CD4-positive, alpha-beta memory T cell (primary cell): ENCODE measurements at regions not wholly inside any gene's neighbourhood (a gene's known extent, or its start where the extent isn't known, plus 50 kb on each side); places are given as distances from the start of the nearest gene placed in this dataset.

ENCODE experiments used
- CTCF ChIA-PET: fragments of 350-600 bp; sonication (Branson Sonifier 250); formaldehyde crosslinking; loops from one replicate; lab custom pipeline; 2021; ENCODE audit warnings: inconsistent platforms; ENCODE audit not compliant: partially characterized antibody; lab: Charles Lee
- POLR2A ChIA-PET: fragments of 350-600 bp; sonication (Branson Sonifier 250); formaldehyde crosslinking; loops from one replicate; lab custom pipeline; 2021; ENCODE audit not compliant: partially characterized antibody; lab: Charles Lee
- DNase-seq, 5 donors: peaks; one replicate each; pipeline versions ENCODE4 v3.0.0 to v3.0.0-alpha.2; 2020 to 2022; ENCODE audit warnings: mixed read lengths in 1 of 5
- H3K27ac ChIP-seq: one replicate; pipeline ENCODE4 v1.7.0; 2013; ENCODE audit warnings: low read depth, low read length
- H3K27me3 ChIP-seq: 2 replicates; pipeline ENCODE4 v1.7.0; 2013; ENCODE audit warnings: mild to moderate bottlenecking, low read length, moderate library complexity; ENCODE audit not compliant: insufficient read depth
- H3K36me3 ChIP-seq: 2 replicates; pipeline ENCODE4 v1.7.0; 2013; ENCODE audit warnings: mild to moderate bottlenecking, low read length, moderate library complexity; ENCODE audit not compliant: insufficient read depth
- H3K4me1 ChIP-seq: 2 replicates; pipeline ENCODE4 v1.7.0; 2013; ENCODE audit warnings: mild to moderate bottlenecking, low read length, moderate library complexity; ENCODE audit not compliant: insufficient read depth
- H3K4me3 ChIP-seq, 2 donors: one replicate each; pipeline ENCODE4 v1.7.0; 2013; ENCODE audit warnings: low read length in 2 of 2, mild to moderate bottlenecking in 1 of 2
- H3K9me3 ChIP-seq, 2 donors: one replicate each; pipeline ENCODE4 v1.7.0; 2013; ENCODE audit warnings: low read length in 2 of 2, control low read depth in 1 of 2; ENCODE audit not compliant: control insufficient read depth in 1 of 2
- H3K27ac Mint-ChIP-seq, 7 donors: one replicate each; pipeline ENCODE4 v1.8.0; 2020 to 2021; ENCODE audit warnings: mixed read lengths in 7 of 7, mild to moderate bottlenecking in 6 of 7, inconsistent platforms in 3 of 7, moderate library complexity in 3 of 7
- H3K27me3 Mint-ChIP-seq, 2 donors: one replicate each; pipeline ENCODE4 v1.8.0; 2020 to 2021; ENCODE audit warnings: mixed read lengths in 2 of 2
- H3K36me3 Mint-ChIP-seq, 2 donors: one replicate each; pipeline ENCODE4 v1.8.0; 2020 to 2021; ENCODE audit warnings: mixed read lengths in 2 of 2, inconsistent platforms in 1 of 2, mild to moderate bottlenecking in 1 of 2
- H3K4me1 Mint-ChIP-seq, 4 donors: one replicate each; pipeline ENCODE4 v1.8.0; 2020 to 2021; ENCODE audit warnings: mixed read lengths in 4 of 4, mild to moderate bottlenecking in 1 of 4
- H3K4me3 Mint-ChIP-seq, 8 donors: one replicate each; pipeline ENCODE4 v1.8.0; 2020 to 2021; ENCODE audit warnings: mixed read lengths in 8 of 8, mild to moderate bottlenecking in 7 of 8, moderate library complexity in 6 of 8, inconsistent platforms in 3 of 8
- H3K9me3 Mint-ChIP-seq, 8 donors: one replicate each; pipeline ENCODE4 v1.8.0; 2020 to 2021; ENCODE audit warnings: mixed read lengths in 8 of 8, mild to moderate bottlenecking in 5 of 8, inconsistent platforms in 3 of 8, moderate library complexity in 1 of 8
- intact Hi-C: fragments of 100-400 bp; cut with micrococcal nuclease; formaldehyde crosslinking; loops from one replicate; pipeline ENCODE4 v1.15.1; 2023

GRCh38 chr5:82413302-82414040 is 135.3 kb upstream of the RPS23 start:
- H3K27ac ChIP-seq, result no peak overlapping the region
- CTCF ChIA-PET, result no interaction called here
- Mint-ChIP-seq H3K36me3 (no peaks in the 10 kb centered on the region), H3K27me3 (no peaks in the 10 kb centered on the region), H3K4me3 (no peak overlapping the region), H3K27ac (no peak overlapping the region), H3K4me1 (no peaks in the 10 kb centered on the region), H3K9me3 (no peaks in the 10 kb centered on the region)
- no peaks in the 10 kb centered on the region for H3K27me3 ChIP-seq
- no peaks in the 10 kb centered on the region for H3K9me3 ChIP-seq
- intact Hi-C loops, result no loop called here
- DNase-seq, result no peak
- H3K4me1 ChIP-seq, result no peaks in the 10 kb centered on the region
- no peaks in the 10 kb centered on the region for H3K36me3 ChIP-seq
- POLR2A ChIA-PET, result no interaction called here
- no peak overlapping the region for H3K4me3 ChIP-seq

DNA sequence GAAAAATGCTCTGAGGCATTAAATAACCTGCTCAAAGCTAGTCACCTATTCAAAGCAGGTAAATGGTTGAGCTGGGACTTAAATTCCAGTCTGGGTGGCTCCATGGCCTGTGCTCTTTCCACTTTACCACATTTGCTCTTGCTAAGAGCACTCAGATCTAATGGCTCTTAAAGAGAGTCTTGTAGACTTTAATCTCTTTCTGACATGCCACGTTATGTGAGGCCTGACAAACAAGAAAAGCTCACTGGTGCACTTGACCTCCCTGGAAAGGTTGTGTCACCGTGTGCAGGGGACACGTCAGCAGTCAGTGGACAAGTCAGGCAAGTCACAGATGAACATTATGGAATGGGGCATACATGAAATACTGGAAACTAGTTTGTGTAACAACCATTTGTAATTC is 129.9 kb upstream of the RPS23 start:
- Mint-ChIP-seq H3K4me3 (no peak overlapping the region), H3K9me3 (peaks cover 0 to 11% (median 6%) of the 10 kb centered on the region in 8 donors), H3K27me3 (no peaks in the 10 kb centered on the region), H3K4me1 (no peaks in the 10 kb centered on the region), H3K27ac (peak overlapping the region in 1 of 7 donors; percentile 33), H3K36me3 (no peaks in the 10 kb centered on the region)
- Histone ChIP-seq H3K27ac (no peak overlapping the region), H3K4me1 (no peaks in the 10 kb centered on the region), H3K36me3 (no peaks in the 10 kb centered on the region), H3K9me3 (peaks cover 0 to 5% of the 10 kb centered on the region in 2 donors), H3K4me3 (no peak overlapping the region), H3K27me3 (no peaks in the 10 kb centered on the region)
- DNase-seq, result no peak
- ChIA-PET CTCF (no interaction called here), POLR2A (no interaction called here)
- intact Hi-C loops, result no loop called here

DNA sequence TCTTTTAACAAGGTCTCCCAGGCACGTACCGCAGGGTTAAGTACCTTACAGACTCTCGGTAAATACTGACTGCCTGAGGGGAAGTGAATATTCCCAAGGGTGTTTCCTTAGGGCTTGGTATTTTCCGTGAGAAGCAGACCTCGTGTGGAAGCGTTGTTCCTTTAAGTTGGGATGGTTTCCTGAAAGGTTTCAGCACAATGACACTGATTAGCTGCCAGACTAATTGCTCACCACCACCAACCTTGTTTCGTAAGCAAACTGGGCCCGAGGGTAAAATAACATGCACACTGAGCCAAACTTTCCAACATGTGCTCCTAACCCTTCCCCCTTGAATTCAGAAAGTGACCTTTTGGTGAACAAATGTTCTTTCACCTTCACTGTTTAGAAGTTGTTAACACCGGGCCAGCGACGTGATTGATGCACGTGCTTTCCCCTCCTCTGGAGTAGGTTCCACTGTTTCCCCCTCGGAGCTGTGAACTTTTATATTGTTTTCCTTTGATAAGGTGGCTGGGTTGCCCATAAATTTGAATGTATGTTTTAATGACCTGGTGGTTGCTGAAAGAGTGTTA is 128.1 kb upstream of the RPS23 start:
- Mint-ChIP-seq H3K4me3 (no peak overlapping the region), H3K36me3 (no peaks in the 10 kb centered on the region), H3K4me1 (no peaks in the 10 kb centered on the region), H3K27me3 (peaks cover 0 to 2% of the 10 kb centered on the region in 2 donors), H3K27ac (no peak overlapping the region), H3K9me3 (peaks cover 3 to 11% (median 6%) of the 10 kb centered on the region in 8 donors)
- intact Hi-C loops, result no loop called here
- H3K36me3 ChIP-seq, result no peaks in the 10 kb centered on the region
- H3K4me1 ChIP-seq, result no peaks in the 10 kb centered on the region
- H3K9me3 ChIP-seq, result peaks cover 0 to 5% of the 10 kb centered on the region in 2 donors
- H3K4me3 ChIP-seq, result no peak overlapping the region
- POLR2A ChIA-PET, result no interaction called here
- no peak for DNase-seq
- no peaks in the 10 kb centered on the region for H3K27me3 ChIP-seq
- CTCF ChIA-PET, result no interaction called here
- no peak overlapping the region for H3K27ac ChIP-seq

DNA sequence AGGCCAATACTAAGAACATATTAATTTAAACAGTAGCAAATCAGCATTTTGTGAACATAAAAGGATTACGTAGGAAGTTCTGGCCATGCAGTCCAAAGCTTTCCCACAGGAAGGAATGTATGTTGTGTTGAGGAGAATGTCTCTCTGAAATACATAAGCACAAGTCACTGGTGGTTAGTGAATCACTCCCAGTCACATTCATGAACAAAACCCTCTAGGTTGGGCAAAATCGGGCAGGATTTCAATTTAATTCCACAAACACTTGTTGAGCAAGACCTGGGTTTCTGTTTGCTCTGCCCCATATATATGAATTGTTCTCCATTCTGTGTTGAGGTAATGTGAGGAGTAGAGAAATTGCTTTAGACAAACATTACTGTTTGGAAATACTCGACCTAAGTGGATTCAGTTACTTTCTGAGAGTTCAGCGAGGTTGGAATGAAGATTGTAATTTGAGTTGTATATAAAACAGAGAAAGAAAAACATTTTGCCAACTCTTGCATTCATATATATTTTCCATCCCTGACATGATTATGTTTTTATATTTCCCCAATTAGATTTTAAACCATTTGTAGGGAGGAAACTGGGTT is 127.6 kb upstream of the RPS23 start:
- no peak for DNase-seq
- no peak overlapping the region for H3K27ac Mint-ChIP-seq
- H3K4me1 Mint-ChIP-seq, result no peaks in the 10 kb centered on the region
- ChIA-PET POLR2A (no interaction called here), CTCF (no interaction called here)
- no peak overlapping the region for H3K4me3 Mint-ChIP-seq
- H3K36me3 ChIP-seq, result no peaks in the 10 kb centered on the region
- no peaks in the 10 kb centered on the region for H3K27me3 ChIP-seq
- intact Hi-C loops, result no loop called here
- no peaks in the 10 kb centered on the region for H3K36me3 Mint-ChIP-seq
- H3K9me3 Mint-ChIP-seq, result peaks cover 3 to 11% (median 6%) of the 10 kb centered on the region in 8 donors
- no peak overlapping the region for H3K4me3 ChIP-seq
- H3K27ac ChIP-seq, result no peak overlapping the region
- no peaks in the 10 kb centered on the region for H3K4me1 ChIP-seq
- H3K9me3 ChIP-seq, result peaks cover 0 to 5% of the 10 kb centered on the region in 2 donors
- H3K27me3 Mint-ChIP-seq, result peaks cover 0 to 2% of the 10 kb centered on the region in 2 donors

DNA sequence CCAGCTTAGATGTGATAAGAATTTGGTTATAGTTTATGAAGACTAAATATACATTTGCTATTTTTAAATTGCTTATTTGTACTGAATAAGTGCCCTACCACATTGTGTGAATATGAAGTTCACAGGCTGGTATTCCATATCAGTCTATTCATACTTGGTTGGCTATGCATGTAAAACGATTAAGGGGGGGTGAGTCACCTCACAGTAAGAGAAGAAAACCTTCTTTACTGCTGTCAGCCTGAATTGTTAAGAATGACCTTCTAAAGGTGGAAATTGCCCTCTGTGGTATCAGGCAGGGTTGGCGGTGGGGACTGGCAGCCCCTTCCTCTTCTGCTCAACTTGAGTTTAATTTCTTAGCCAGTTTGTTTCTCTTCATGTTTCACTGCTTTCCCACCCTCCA is 127.0 kb upstream of the RPS23 start:
- no peaks in the 10 kb centered on the region for H3K36me3 Mint-ChIP-seq
- H3K36me3 ChIP-seq, result no peaks in the 10 kb centered on the region
- H3K9me3 Mint-ChIP-seq, result peaks cover 3 to 11% (median 6%) of the 10 kb centered on the region in 8 donors
- H3K4me1 Mint-ChIP-seq, result no peaks in the 10 kb centered on the region
- H3K27me3 Mint-ChIP-seq, result peaks cover 0 to 2% of the 10 kb centered on the region in 2 donors
- H3K9me3 ChIP-seq, result peaks cover 0 to 5% of the 10 kb centered on the region in 2 donors
- H3K27ac Mint-ChIP-seq, result no peak overlapping the region
- H3K27ac ChIP-seq, result no peak overlapping the region
- no peak overlapping the region for H3K4me3 Mint-ChIP-seq
- H3K4me1 ChIP-seq, result no peaks in the 10 kb centered on the region
- CTCF ChIA-PET, result no interaction called here
- DNase-seq, result no peak
- no peaks in the 10 kb centered on the region for H3K27me3 ChIP-seq
- intact Hi-C loops, result no loop called here
- H3K4me3 ChIP-seq, result no peak overlapping the region
- POLR2A ChIA-PET, result no interaction called here

DNA sequence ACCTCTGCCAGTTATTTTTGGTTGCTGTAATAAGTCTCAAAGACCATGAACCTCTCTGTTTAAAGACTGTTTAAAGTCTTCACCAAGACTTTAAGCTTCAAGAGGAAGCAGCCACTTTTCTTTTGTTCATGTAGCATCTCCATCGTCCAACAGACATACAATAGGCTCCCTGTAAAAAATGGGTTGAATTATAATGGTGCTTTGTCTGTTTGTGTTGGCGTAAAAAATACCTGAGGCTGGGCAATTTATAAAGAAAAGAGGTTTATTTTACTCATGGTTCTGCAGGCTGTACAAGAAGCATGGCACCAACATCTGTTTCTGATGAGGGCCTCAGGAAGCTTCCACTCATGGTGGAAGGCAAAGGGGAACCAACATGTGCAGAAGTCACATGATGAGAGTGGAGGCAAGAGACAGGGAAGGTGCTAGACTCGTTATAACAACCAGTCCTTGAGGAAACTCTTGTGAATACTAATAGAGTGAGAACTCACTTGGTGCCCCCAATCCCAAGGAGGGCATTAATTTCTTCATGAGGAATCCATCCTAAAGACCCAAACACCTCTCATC is 126.3 kb upstream of the RPS23 start:
- DNase-seq, result no peak
- Mint-ChIP-seq H3K9me3 (peaks cover 3 to 11% (median 6%) of the 10 kb centered on the region in 8 donors), H3K4me3 (no peak overlapping the region), H3K4me1 (no peaks in the 10 kb centered on the region), H3K36me3 (no peaks in the 10 kb centered on the region), H3K27ac (no peak overlapping the region), H3K27me3 (peaks cover 0 to 2% of the 10 kb centered on the region in 2 donors)
- peaks cover 0 to 5% of the 10 kb centered on the region in 2 donors for H3K9me3 ChIP-seq
- ChIA-PET POLR2A (no interaction called here), CTCF (no interaction called here)
- H3K27me3 ChIP-seq, result no peaks in the 10 kb centered on the region
- no peak overlapping the region for H3K4me3 ChIP-seq
- no peak overlapping the region for H3K27ac ChIP-seq
- H3K4me1 ChIP-seq, result no peaks in the 10 kb centered on the region
- intact Hi-C loops, result no loop called here
- no peaks in the 10 kb centered on the region for H3K36me3 ChIP-seq

- Mint-ChIP-seq H3K27ac (no peak overlapping the region), H3K4me1 (no peaks in the 10 kb centered on the region), H3K9me3 (peaks cover 3 to 11% (median 6%) of the 10 kb centered on the region in 8 donors), H3K27me3 (peaks cover 0 to 2% of the 10 kb centered on the region in 2 donors), H3K36me3 (no peaks in the 10 kb centered on the region), H3K4me3 (no peak overlapping the region)
- no peak overlapping the region for H3K4me3 ChIP-seq
- ChIA-PET CTCF (no interaction called here), POLR2A (no interaction called here)
- peaks cover 0 to 5% of the 10 kb centered on the region in 2 donors for H3K9me3 ChIP-seq
- H3K27ac ChIP-seq, result no peak overlapping the region
- no peaks in the 10 kb centered on the region for H3K27me3 ChIP-seq
- no peaks in the 10 kb centered on the region for H3K36me3 ChIP-seq
- no peak for DNase-seq
- no peaks in the 10 kb centered on the region for H3K4me1 ChIP-seq
- intact Hi-C loops, result no loop called here
Measured at GRCh38 chr5:82403724-82404123, 125.6 kb upstream of the RPS23 start.
